Lower leg skin (tissue), 3 donors: ENCODE measurements at regions not wholly inside any gene's neighbourhood (a gene's known extent, or its start where the extent isn't known, plus 50 kb on each side); places are given as distances from the start of the nearest gene placed in this dataset.

Source experiments
- CTCF ChIP-seq, 3 donors: fragments of 450-650 bp; IDR thresholded peaks; one replicate each; pipeline ENCODE4 v1.5.1; 2016; ENCODE audit warnings: antibody characterized with exemption in 3 of 3, mild to moderate bottlenecking in 3 of 3, moderate library complexity in 2 of 3
- POLR2A ChIP-seq, 2 donors: fragments of 450-650 bp; IDR thresholded peaks; one replicate each; pipeline ENCODE4 v1.6.1; 2016 to 2017; ENCODE audit warnings: antibody characterized with exemption in 2 of 2, mild to moderate bottlenecking in 1 of 2, moderate library complexity in 1 of 2

- no peak for TF ChIP-seq POLR2A (IDR thresholded peaks at IDR 0.05)
- TF ChIP-seq CTCF (IDR thresholded peaks at IDR 0.05), result no peak
These were observed 978.4 kb upstream of the SPRY2 start for GRCh38 chr13:81319351-81319750.
